ENCODE measurements at regions not wholly inside any gene's neighbourhood (a gene's known extent, or its start where the extent isn't known, plus 50 kb on each side); places are given as distances from the start of the nearest gene placed in this dataset.

DNA sequence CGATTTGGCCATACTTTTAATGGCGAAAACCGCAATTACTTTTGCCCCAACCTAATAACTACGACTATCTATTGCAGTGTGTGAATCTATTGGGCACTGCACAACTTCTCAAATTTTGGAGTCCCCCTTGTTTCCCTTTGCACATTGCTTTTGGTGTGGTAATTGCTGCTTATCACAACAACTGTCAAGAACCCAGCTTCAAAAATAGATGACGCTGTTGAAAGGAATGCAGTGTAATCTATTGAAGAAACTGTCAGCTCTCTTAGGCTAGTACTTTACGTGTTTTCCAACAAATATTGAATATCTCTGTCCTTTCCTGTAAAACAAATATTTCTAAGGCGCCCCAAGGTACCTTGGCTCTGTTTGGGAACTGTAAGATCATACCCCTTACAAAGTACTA lies 222.8 kb upstream of the UBE2E2 start (continued):
- TF ChIP-seq TSHZ1 (CRISPR knock-in tag; IDR thresholded peaks at IDR 0.05): no peak
- TF ChIP-seq ZNF512 (tag; IDR thresholded peaks at IDR 0.05): no peak
- no peak for TF ChIP-seq RFX7 (CRISPR knock-in tag; IDR thresholded peaks at IDR 0.05)
- no peak for TF ChIP-seq CEBPG (CRISPR knock-in tag; IDR thresholded peaks at IDR 0.05)
- no peak for TF ChIP-seq CEBPG (tag; conservative IDR thresholded peaks at IDR 0.05 in 1 of 2, IDR thresholded peaks at IDR 0.05 in 1 of 2)
- no peak for TF ChIP-seq KAT7 (CRISPR knock-in tag; IDR thresholded peaks at IDR 0.05; ENCODE audit: borderline replicate concordance)
- no peak for TF ChIP-seq DEAF1 (CRISPR knock-in tag; IDR thresholded peaks at IDR 0.05)
- TF ChIP-seq HDAC2 (IDR thresholded peaks at IDR 0.05): no peak
